ENCODE measurements at regions not wholly inside any gene's neighbourhood (a gene's known extent, or its start where the extent isn't known, plus 50 kb on each side); places are given as distances from the start of the nearest gene placed in this dataset.

DNA sequence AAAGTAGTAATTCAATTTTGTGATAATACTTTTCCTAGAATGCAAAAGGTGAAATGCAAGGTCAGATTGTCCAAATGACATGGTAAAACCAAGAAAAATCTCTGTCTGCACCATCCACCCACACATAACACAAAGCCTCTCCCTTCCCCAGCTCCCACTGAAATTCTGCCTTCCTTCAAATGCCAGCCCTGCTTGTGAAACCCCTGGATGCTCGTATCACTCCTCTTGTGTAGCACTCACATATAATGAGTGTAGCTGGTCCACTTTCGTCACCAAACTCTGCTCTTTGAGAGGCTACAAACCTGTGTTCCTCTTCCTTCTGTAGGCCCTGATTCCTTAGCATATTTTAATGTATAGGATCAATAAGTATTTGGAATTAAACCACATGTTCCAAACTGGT lies 123.6 kb upstream of the BEND6 start:
- no peak overlapping the region for H2AFZ ChIP-seq (ENCODE audit: low read depth, low read length, poor library complexity, severe bottlenecking)
- peaks cover 97% of the 10 kb centered on the region for H3K79me2 ChIP-seq (ENCODE audit: insufficient read depth, low read length)
- TF ChIP-seq CEBPB (IDR thresholded peaks at IDR 0.05; ENCODE audit: low read depth) (no peak), SP1 (IDR thresholded peaks at IDR 0.05; ENCODE audit: low read depth) (no peak), SIN3A (IDR thresholded peaks at IDR 0.05; ENCODE audit: low read depth) (no peak), EGR1 (IDR thresholded peaks at IDR 0.05; ENCODE audit: low read depth) (no peak), TCF7L2 (IDR thresholded peaks at IDR 0.05; ENCODE audit: borderline replicate concordance, extremely low read depth, insufficient read depth, insufficient read length) (no peak), ZNF274 (IDR thresholded peaks at IDR 0.05; ENCODE audit: low read depth, low read length) (no peak), YY1 (IDR thresholded peaks at IDR 0.05; ENCODE audit: extremely low read depth, insufficient replicate concordance, low read depth, low read length) (no peak), ZFX (IDR thresholded peaks at IDR 0.05) (no peak)
- TF ChIP-seq, protein P1, sequence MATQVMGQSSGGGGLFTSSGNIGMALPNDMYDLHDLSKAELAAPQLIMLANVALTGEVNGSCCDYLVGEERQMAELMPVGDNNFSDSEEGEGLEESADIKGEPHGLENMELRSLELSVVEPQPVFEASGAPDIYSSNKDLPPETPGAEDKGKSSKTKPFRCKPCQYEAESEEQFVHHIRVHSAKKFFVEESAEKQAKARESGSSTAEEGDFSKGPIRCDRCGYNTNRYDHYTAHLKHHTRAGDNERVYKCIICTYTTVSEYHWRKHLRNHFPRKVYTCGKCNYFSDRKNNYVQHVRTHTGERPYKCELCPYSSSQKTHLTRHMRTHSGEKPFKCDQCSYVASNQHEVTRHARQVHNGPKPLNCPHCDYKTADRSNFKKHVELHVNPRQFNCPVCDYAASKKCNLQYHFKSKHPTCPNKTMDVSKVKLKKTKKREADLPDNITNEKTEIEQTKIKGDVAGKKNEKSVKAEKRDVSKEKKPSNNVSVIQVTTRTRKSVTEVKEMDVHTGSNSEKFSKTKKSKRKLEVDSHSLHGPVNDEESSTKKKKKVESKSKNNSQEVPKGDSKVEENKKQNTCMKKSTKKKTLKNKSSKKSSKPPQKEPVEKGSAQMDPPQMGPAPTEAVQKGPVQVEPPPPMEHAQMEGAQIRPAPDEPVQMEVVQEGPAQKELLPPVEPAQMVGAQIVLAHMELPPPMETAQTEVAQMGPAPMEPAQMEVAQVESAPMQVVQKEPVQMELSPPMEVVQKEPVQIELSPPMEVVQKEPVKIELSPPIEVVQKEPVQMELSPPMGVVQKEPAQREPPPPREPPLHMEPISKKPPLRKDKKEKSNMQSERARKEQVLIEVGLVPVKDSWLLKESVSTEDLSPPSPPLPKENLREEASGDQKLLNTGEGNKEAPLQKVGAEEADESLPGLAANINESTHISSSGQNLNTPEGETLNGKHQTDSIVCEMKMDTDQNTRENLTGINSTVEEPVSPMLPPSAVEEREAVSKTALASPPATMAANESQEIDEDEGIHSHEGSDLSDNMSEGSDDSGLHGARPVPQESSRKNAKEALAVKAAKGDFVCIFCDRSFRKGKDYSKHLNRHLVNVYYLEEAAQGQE (IDR thresholded peaks at IDR 0.05; ENCODE audit: low read depth) = no peak
- BruUV-seq (replicated peaks) = no TSS peak
- RAD21 ChIA-PET (ENCODE audit: low non-redundant PET in 1 of 2, low total read pairs in 2 of 2, uncharacterized antibody in 2 of 2, unreplicated experiment in 2 of 2) = no interaction called here
- DNase-seq (ENCODE audit: low read depth, low spot score) = no peak
- no peaks in the 10 kb centered on the region for H3K9me2 ChIP-seq (ENCODE audit: insufficient read depth)
- POLR2A ChIA-PET = no interaction called here
- H3K4me1 ChIP-seq (ENCODE audit: control insufficient read depth in 1 of 2, insufficient read depth in 2 of 2, low read length in 2 of 2) = no peaks in the 10 kb centered on the region; a peak in 1 of 4 replicates
- H3K27me3 ChIP-seq (ENCODE audit: insufficient read depth, low read length) = no peaks in the 10 kb centered on the region
- ATAC-seq = no peak
- CTCF ChIA-PET = no interaction called here
- H3K4me2 ChIP-seq (ENCODE audit: low read length) = no peak overlapping the region
- no peaks in the 10 kb centered on the region for H4K20me1 ChIP-seq (ENCODE audit: insufficient read depth)
- intact Hi-C loops (cut with micrococcal nuclease) = no loop called here
- no peaks in the 10 kb centered on the region for H3K36me3 ChIP-seq (ENCODE audit: control insufficient read depth in 1 of 2, insufficient read depth in 2 of 2, low read length in 2 of 2)
- H3K4me3 ChIP-seq (replicated peaks in 1 of 2; ENCODE audit: low read depth in 1 of 2, low read length in 2 of 2) = no peak overlapping the region
- H3K27ac ChIP-seq (ENCODE audit: low read depth, low read length) = no peak overlapping the region
- H3K9me3 ChIP-seq (ENCODE audit: control insufficient read depth in 1 of 2, insufficient read depth in 1 of 2, low read depth in 1 of 2, low read length in 2 of 2) = no peaks in the 10 kb centered on the region
- no peak overlapping the region for H3K9ac ChIP-seq (ENCODE audit: low read length)
